ENCODE measurements at regions not wholly inside any gene's neighbourhood (a gene's known extent, or its start where the extent isn't known, plus 50 kb on each side); places are given as distances from the start of the nearest gene placed in this dataset.
A peak's percentile ranks its signal among the peaks of the same experiment; 100 is the strongest.

- DNase-seq (ENCODE audit: low read depth, low spot score): no peak
- in situ Hi-C loops (cut with HindIII; ENCODE audit: low pct_unique_long_range_greater_than_20kb, low sequenced_read_pairs): no loop called here
Measured at GRCh38 chr1:177801790-177802189, 168.1 kb downstream of the SEC16B start.

DNA sequence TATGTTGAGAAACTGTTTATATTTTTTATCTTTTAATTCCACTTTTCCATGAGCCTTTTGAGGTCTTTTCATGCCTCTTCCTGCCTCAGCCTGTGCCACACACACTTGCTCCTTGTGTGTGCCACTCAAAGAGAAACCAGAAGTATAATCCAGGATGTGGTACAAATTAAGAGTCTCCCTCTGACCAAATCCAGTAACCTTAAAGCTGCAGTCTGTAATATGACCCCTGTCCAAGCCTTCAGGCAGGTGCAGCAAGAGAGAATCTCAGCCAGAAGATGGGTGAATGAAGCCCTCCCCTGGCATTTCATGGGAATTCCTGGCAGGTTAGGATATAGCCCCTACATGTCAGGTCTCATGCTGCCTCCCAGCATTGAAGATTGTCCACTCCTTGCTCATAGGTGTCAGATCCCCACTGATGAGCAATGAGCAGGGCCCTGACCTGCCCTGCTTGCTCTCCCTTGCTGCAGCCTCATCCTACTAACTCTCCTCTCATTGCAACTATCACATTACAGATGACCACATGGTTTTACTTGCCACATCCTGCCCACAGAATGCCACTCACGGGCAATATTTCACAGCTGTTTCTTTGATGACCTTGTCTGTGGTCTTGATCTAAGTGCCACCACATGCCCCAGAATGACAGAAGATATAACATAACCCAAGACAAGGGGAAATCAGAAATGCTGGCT is 169.3 kb downstream of the SEC16B start:
- no peak for DNase-seq (ENCODE audit: low read depth, low spot score)
- in situ Hi-C loops (cut with HindIII; ENCODE audit: low pct_unique_long_range_greater_than_20kb, low sequenced_read_pairs): no loop called here

- in situ Hi-C loops (cut with HindIII; ENCODE audit: low pct_unique_long_range_greater_than_20kb, low sequenced_read_pairs): no loop called here
- DNase-seq (ENCODE audit: low read depth, low spot score): no peak
Measured at GRCh38 chr1:177799746-177800145, 170.1 kb downstream of the SEC16B start.

GRCh38 chr1:177798614-177799013 is 171.2 kb downstream of the SEC16B start:
- in situ Hi-C loops (cut with HindIII; ENCODE audit: low pct_unique_long_range_greater_than_20kb, low sequenced_read_pairs): no loop called here
- no peak for DNase-seq (ENCODE audit: low read depth, low spot score)

GRCh38 chr1:177796561-177796960 is 173.3 kb downstream of the SEC16B start:
- in situ Hi-C loops (cut with HindIII; ENCODE audit: low pct_unique_long_range_greater_than_20kb, low sequenced_read_pairs): no loop called here
- no peak for DNase-seq (ENCODE audit: low read depth, low spot score)

DNA sequence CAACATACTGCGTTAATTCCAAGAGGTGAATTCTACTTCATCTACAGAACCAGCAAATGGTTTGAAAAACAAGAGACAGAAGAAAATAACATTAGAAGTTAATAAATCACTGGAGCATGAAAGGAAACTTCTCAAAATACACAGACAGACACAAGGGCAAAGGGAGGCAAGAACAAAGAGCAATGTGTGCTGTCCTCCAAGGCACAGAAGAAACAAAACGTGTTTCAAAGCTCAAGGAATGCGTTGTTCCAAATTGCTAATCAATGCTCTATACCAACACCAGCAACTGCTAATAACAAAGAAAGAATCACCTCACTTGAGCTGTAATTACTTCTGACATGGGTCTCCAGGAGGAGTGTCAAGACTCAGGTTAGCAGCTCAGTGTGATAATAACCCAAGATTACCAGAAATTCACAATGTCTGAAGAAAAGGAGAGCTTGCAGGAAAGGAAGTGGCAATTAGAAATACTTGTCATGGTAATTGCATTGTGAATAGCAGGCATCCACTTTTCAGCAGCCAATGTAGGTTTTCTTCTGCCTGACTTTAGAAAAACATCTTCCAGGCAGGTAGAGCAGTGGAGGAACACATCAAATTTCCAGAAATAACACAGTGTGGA is 175.4 kb downstream of the SEC16B start:
- DNase-seq (ENCODE audit: low read depth, low spot score): no peak
- in situ Hi-C loops (cut with HindIII; ENCODE audit: low pct_unique_long_range_greater_than_20kb, low sequenced_read_pairs): no loop called here

DNA sequence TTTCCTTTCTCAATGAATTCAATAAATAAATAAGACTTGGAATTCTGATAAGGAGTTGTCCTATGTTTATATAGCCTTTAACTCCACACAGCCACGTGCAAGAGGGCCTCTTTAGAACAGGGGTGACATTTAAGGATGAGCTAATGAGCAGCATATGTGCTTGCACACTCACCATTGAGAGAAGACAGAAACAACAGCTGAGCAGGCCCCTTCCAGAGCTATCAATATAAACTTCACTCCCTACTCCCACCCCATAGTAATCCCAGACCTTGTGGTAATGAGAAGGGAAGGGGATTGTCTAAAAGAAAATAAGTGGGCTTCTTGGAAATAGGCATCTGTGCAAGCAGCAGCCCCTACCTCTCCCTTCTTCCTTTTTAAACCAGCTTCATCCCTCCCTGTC is 176.0 kb downstream of the SEC16B start:
- in situ Hi-C loops (cut with HindIII; ENCODE audit: low pct_unique_long_range_greater_than_20kb, low sequenced_read_pairs): no loop called here
- DNase-seq (ENCODE audit: low read depth, low spot score): no peak

DNA sequence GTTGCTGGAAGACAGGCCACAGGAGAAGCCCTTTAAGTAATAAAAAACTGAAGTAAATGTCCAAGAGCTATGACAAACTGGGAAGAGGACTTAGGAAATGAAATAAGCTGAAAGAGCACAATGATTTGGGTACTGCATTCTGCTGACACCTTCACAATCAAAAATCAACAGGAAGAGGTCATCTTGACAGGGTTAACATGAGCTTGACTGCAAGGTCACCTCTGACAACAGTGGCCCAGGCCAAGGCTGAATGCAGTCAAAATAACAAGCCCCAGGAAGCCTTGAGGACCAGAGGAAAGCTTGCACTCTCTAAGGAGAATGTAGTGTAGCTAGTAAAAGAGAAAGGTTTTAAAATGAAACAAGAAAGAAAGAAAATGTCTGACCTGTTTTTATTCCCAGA is 179.3 kb downstream of the SEC16B start:
- in situ Hi-C loops (cut with HindIII; ENCODE audit: low pct_unique_long_range_greater_than_20kb, low sequenced_read_pairs): no loop called here
- DNase-seq (ENCODE audit: low read depth, low spot score): no peak

DNA sequence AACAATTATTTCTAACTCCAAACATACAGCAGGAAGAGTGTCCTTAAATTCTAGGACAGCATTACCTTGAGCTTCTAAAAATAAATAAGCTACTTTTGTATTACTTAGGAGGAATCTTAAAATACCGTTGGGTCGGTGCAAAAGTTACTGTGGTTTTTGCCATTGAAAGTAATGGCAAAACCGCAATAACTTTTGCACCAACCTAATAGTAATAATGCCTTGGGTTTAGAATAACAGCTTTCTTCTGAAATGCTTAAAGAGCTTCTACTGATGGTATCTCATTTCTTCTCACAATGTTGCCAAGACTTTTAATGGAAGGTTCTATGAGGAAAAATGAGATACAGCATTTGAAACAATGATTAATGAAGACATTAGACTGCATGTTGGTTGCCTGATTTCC is 179.9 kb downstream of the SEC16B start:
- DNase-seq (ENCODE audit: low read depth, low spot score): no peak
- in situ Hi-C loops (cut with HindIII; ENCODE audit: low pct_unique_long_range_greater_than_20kb, low sequenced_read_pairs): no loop called here

GRCh38 chr1:177786176-177786745 is 183.6 kb downstream of the SEC16B start:
- no peak for DNase-seq (ENCODE audit: low read depth, low spot score)
- in situ Hi-C loops (cut with HindIII; ENCODE audit: low pct_unique_long_range_greater_than_20kb, low sequenced_read_pairs): no loop called here

- in situ Hi-C loops (cut with HindIII; ENCODE audit: low pct_unique_long_range_greater_than_20kb, low sequenced_read_pairs): no loop called here
- no peak for DNase-seq (ENCODE audit: low read depth, low spot score)
Measured at GRCh38 chr1:177784936-177785335, 184.9 kb downstream of the SEC16B start.

GRCh38 chr1:177784409-177784808 is 185.4 kb downstream of the SEC16B start:
- in situ Hi-C loops (cut with HindIII; ENCODE audit: low pct_unique_long_range_greater_than_20kb, low sequenced_read_pairs): no loop called here
- no peak for DNase-seq (ENCODE audit: low read depth, low spot score)

- peak; percentile 32 for DNase-seq (ENCODE audit: low read depth, low spot score)
- in situ Hi-C loops (cut with HindIII; ENCODE audit: low pct_unique_long_range_greater_than_20kb, low sequenced_read_pairs): no loop called here
Measured at GRCh38 chr1:177783051-177783450, 186.8 kb downstream of the SEC16B start.

GRCh38 chr1:177780096-177780700 is 189.7 kb downstream of the SEC16B start:
- peak; percentile 67 for DNase-seq (ENCODE audit: low read depth, low spot score)
- in situ Hi-C loops (cut with HindIII; ENCODE audit: low pct_unique_long_range_greater_than_20kb, low sequenced_read_pairs): no loop called here

DNA sequence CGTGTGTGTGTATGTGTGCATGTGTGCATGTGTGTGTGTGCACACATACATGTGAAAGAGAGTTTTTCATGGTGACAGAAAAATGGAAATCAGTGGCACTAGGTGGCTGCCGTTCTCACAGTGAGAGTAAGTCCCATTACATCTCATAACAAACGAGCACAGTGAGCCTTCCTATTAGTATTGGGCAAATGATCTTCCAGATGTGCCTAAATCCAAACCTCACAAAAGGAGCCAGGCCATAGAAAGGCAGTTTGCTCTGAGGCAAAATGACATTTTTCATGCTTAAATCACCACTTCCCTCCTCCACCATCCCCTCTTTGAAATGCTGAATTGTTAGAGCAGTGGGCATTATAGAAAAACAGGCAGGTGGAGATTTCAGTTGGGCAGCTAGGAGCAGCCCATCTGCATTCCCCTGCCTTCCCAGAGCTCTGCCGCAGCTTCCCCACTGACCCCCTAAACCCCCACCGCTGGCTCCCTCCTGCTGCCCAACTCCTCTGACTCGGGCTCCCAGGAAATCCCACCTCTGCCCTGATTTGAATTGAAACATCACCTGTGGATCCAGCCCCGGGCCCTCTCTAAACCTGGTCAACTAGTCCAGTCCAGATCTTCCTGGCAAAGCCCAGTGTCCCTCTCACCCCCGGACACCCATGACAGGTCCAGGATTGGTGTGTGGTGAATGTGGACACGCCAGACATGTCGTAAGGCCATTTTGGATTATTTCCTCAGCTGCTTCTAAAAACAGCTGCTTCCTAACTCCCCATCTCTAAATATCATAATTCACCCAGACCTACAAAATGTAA is 190.5 kb downstream of the SEC16B start:
- in situ Hi-C loops (cut with HindIII; ENCODE audit: low pct_unique_long_range_greater_than_20kb, low sequenced_read_pairs): no loop called here

DNA sequence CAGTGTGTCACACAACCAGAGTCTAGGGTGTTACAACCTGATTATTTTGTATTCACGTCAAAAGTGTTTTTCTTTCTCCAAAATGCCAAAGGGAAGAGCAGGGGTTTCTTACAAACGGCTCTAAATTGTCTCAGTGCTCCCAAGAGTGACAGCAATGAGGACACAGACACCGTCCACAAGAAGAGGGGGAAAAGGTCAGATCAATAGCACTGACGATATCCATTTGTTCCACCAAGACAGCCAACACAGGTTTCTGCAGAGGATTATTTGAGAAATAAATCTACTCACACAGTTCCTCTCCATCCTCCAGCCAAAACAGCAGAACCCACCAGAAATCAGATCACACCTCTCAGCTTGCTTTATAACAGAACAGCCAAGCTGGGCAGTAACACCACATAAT is 193.9 kb downstream of the SEC16B start:
- no peak for DNase-seq (ENCODE audit: low read depth, low spot score)
- in situ Hi-C loops (cut with HindIII; ENCODE audit: low pct_unique_long_range_greater_than_20kb, low sequenced_read_pairs): no loop called here

More for the DNA sequence above, 190.5 kb downstream of the SEC16B start:
- DNase-seq (ENCODE audit: low read depth, low spot score): no peak

DNA sequence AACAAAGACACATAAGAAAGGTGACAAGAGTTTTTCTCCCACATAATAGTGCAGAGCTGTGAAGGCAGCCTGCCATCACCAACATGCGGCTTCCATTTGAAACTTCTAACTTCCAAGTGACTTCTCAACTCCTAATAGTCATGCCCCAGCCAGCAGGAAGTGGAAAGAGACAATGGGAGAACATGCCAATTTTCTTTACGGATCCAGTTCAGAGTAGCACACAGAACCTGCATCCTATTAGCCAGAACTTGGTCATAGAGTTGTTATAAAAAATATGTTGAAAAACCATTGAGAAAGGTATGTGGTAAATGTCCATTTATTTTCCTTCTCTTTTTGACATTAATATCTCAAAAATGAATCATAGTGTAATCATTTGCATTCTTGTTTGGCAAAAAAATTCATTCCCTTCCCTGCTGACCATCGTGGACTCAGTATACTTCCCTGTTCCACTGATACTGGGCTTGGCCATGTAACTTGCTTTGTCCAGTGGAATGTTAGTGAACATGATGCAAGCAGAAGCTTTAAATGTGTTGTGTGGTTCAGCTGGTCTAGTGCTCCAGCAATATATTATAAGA is 197.4 kb downstream of the SEC16B start:
- no peak for DNase-seq (ENCODE audit: low read depth, low spot score)
- in situ Hi-C loops (cut with HindIII; ENCODE audit: low pct_unique_long_range_greater_than_20kb, low sequenced_read_pairs): no loop called here

DNA sequence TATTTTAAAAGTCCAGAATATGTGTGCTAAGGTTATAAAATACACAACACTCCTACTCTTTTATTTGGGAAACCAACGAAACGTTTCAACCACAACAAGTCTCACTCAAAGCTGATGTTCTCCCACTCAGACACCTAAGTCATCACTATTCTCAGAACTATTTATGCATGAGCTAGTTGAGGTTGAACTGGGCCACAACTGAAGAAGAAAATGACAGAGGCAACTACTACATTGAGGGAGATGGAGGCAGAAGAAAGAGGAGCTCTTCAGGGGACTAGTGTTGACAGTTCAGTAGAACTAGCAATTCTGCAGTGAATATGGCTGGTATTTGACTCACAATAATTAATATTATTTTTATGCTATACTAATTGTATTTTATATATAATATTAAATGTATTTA is 198.2 kb downstream of the SEC16B start:
- in situ Hi-C loops (cut with HindIII; ENCODE audit: low pct_unique_long_range_greater_than_20kb, low sequenced_read_pairs): no loop called here
- DNase-seq (ENCODE audit: low read depth, low spot score): no peak
